ENCODE measurements at regions not wholly inside any gene's neighbourhood (a gene's known extent, or its start where the extent isn't known, plus 50 kb on each side); places are given as distances from the start of the nearest gene placed in this dataset.
A peak's percentile ranks its signal among the peaks of the same experiment; 100 is the strongest.

GRCh38 chr7:155209478-155210319 lies 88.0 kb upstream of the INSIG1 start:
- no peak for TF ChIP-seq CTCF (IDR thresholded peaks at IDR 0.05; ENCODE audit: insufficient read depth, low read length)
- DNase-seq (ENCODE audit: low read depth), result no peak
- H3K4me3 ChIP-seq (ENCODE audit: low read depth, low read length), result no peak overlapping the region

GRCh38 chr7:155210356-155210755 lies 87.3 kb upstream of the INSIG1 start:
- DNase-seq (ENCODE audit: low read depth), result no peak
- TF ChIP-seq CTCF (IDR thresholded peaks at IDR 0.05; ENCODE audit: insufficient read depth, low read length), result no peak

GRCh38 chr7:155211173-155211572 lies 86.5 kb upstream of the INSIG1 start:
- no peak for DNase-seq (ENCODE audit: low read depth)
- H3K4me3 ChIP-seq (ENCODE audit: low read depth, low read length), result no peak overlapping the region
- TF ChIP-seq CTCF (IDR thresholded peaks at IDR 0.05; ENCODE audit: insufficient read depth, low read length), result no peak

More at GRCh38 chr7:155210356-155210755, 87.3 kb upstream of the INSIG1 start:
- no peak overlapping the region for H3K4me3 ChIP-seq (ENCODE audit: low read depth, low read length)

GRCh38 chr7:155211761-155212160 lies 85.9 kb upstream of the INSIG1 start:
- H3K4me3 ChIP-seq (ENCODE audit: low read depth, low read length), result no peak overlapping the region
- DNase-seq (ENCODE audit: low read depth), result no peak
- TF ChIP-seq CTCF (IDR thresholded peaks at IDR 0.05; ENCODE audit: insufficient read depth, low read length), result no peak

- TF ChIP-seq CTCF (IDR thresholded peaks at IDR 0.05; ENCODE audit: insufficient read depth, low read length), result no peak
- H3K4me3 ChIP-seq (ENCODE audit: low read depth, low read length), result no peak overlapping the region
- no peak for DNase-seq (ENCODE audit: low read depth)
Measured at GRCh38 chr7:155212301-155213015, 85.2 kb upstream of the INSIG1 start.

GRCh38 chr7:155213385-155213784 lies 84.3 kb upstream of the INSIG1 start:
- DNase-seq (ENCODE audit: low read depth), result peak; percentile 63
- no peak overlapping the region for H3K4me3 ChIP-seq (ENCODE audit: low read depth, low read length)
- TF ChIP-seq CTCF (IDR thresholded peaks at IDR 0.05; ENCODE audit: insufficient read depth, low read length), result no peak
